NCI-H146 treated with DMSO at 0.1 percent for 48 hours (cell line): ENCODE measurements at regions not wholly inside any gene's neighbourhood (a gene's known extent, or its start where the extent isn't known, plus 50 kb on each side); places are given as distances from the start of the nearest gene placed in this dataset.

Experiments used
- DNase-seq: peaks from one replicate; lab custom pipeline; 2025; ENCODE audit not compliant: unreplicated experiment; lab: John Stamatoyannopoulos, UW

- DNase-seq, result no peak
Measured at GRCh38 chr4:35978551-35978950, 265.8 kb downstream of the ARAP2 start.

DNA sequence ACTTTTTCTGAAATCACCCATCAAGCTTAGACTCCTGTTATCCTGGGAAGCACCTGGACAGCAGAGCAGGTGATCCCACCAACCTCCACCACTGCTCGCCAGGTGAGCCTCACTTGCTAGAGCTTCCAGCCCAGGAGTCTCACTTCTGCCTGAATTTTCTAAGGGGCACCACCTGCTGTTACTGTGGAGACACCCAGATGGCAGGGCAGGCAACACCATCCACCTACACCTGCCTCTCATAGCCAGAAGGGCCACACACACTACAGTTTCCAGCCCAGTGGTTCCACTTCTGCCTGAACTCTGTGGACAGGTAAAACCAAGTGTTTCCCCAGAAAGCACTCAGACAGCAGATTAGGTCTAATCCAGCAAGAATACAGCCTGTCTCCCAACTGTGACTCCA lies 262.0 kb downstream of the ARAP2 start:
- no peak for DNase-seq

DNA sequence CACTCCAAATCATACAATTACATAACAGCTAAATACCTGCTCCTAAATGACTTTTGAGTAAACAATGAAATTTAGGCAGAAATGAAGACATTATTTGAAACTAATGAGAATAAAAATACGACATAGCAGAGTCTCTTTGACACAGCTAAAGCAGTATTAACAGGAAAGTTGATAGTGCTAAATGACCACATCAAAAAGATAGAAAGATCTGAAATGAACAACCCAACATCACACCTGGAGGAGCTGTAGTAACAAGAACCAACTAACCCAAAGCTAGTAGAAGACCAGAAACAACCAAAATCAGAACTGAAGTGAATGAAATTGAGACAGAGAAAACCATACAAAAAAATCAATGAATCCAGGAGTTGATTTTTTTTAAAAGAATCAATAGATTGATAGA lies 257.8 kb downstream of the ARAP2 start:
- no peak for DNase-seq

DNA sequence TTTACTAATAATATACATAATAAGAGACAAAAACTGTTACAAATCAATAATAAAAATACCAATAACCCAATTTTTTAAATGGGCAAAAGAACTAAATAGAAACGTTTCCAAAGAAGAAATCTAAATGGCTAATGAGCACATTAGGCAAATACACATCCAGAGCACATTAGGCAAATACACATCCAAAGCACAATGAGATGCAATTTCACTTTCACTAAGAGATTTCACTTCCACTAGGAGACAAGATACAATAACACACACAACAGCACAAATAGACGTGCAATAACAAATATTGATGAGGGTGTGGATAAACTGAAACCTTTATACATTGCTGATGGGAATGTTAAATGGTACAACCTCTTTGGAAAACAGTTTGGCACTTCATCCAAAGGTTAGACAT lies 250.7 kb downstream of the ARAP2 start:
- DNase-seq, result no peak

- no peak for DNase-seq
Measured at GRCh38 chr4:36000941-36001557, 243.3 kb downstream of the ARAP2 start.

DNA sequence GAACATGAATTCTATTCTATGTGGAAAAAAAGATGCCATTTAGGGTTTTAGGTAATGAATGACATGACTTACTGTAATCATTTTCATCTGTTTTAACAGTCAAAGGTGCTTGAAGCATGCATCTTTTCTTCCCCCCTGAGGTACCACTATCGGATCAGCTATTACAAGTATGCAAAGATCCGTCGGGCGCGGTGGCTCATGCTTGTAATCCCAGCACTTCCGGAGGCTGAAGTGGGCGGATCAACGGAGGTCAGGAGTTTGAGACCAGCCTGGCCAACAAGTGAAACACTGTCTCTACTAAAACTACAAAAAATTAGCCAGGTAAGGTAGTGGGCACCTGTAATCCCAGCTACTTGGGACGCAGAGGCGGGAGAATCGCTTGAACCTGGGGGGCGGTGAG lies 241.3 kb downstream of the ARAP2 start:
- no peak for DNase-seq

DNA sequence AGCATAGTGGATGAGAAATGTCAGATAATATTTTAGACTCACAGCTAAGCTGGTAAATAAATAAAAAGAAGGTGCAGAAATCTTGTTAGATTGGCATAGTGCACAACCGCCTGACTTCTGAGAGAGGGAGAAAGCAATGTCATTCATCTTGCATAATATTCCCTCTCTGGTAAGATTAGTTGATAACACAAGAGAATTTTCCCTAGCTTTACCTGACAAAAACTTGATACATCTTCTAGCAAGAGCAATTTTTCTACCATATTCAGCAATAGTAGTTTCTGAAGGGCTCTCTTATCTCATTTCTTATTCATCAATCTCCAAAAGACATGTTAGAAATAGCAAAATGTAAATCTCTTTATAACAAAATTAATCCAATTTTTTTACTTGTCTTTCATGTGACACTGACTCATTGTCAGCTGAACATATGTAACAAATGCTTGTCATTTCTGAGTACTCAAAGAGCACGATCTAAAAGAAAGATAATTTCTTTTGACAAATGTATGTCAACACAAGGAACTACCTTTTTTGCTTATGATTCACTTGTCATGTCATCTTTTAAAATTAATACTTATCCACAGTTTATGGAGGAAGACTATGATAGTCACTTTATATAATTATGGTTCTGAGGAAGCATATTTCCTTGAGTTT lies 240.0 kb downstream of the ARAP2 start:
- DNase-seq, result no peak

- no peak for DNase-seq
Measured at GRCh38 chr4:36006226-36006625, 238.1 kb downstream of the ARAP2 start.

- no peak for DNase-seq
Measured at GRCh38 chr4:36010397-36010929, 233.9 kb downstream of the ARAP2 start.

GRCh38 chr4:36011381-36011780 lies 232.9 kb downstream of the ARAP2 start:
- no peak for DNase-seq

DNA sequence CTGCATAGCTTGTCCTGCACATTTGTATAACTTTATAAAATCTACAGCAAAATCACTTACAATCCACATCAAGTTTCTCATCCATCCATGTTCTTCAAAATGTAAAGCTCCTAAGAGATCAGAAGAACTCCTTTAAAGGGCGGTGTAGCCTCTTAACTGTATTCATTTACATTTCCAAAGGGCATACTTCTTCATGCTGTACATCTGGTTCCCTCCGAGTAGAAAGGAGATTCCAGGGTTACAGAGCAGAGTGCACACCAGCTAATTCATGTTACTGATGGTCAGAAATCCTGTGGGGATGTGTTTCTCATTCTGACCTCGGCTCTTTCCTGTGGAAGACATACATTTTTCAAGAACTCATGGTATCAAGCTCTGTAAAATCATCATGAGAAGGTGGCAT lies 231.8 kb downstream of the ARAP2 start:
- DNase-seq, result no peak

DNA sequence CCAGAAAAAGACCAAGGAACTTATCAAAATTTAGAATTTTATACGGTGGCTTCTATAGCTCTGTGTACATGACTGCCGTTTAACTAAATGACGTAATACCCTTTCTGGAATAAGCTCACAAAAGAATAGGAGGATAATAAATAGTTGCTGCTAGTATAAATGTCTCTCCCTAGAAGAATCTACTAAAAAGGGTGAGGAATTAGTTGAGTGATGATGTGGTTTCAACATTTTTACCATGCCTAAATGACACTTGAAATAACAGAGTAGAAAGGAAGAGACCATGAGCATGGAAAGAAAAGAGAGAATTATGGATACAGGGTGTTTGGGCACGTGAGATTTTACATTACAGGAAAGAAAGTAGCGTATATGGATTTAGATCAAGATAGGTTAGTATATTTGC lies 231.1 kb downstream of the ARAP2 start:
- no peak for DNase-seq
